ENCODE measurements at regions not wholly inside any gene's neighbourhood (a gene's known extent, or its start where the extent isn't known, plus 50 kb on each side); places are given as distances from the start of the nearest gene placed in this dataset.

GRCh38 chr10:7474388-7474787, 63.6 kb upstream of the SFMBT2 start:
- Histone ChIP-seq H3K27ac (peak overlapping the region in 1 of 2 donors; percentile 46), H3K4me1 (no peaks in the 10 kb centered on the region), H3K27me3 (no peaks in the 10 kb centered on the region), H3K36me3 (ENCODE audit: low read depth, missing control alignments) (no peaks in the 10 kb centered on the region), H3K9me3 (no peaks in the 10 kb centered on the region), H3K4me3 (no peak overlapping the region)
- 79 to 84% methylated on average over 7 of the region's 7 CpGs for WGBS, 2 donors
- TF ChIP-seq CTCF (IDR thresholded peaks at IDR 0.05) (no peak), POLR2A (IDR thresholded peaks at IDR 0.05) (no peak)
- no peak for DNase-seq
- intact Hi-C loops (cut with DNase I; ENCODE audit: low total_unique reads): no loop called here

GRCh38 chr10:7473474-7473873, 62.6 kb upstream of the SFMBT2 start:
- H3K27ac ChIP-seq: no peak overlapping the region
- no peaks in the 10 kb centered on the region for H3K4me1 ChIP-seq
- DNase-seq: no peak
- H3K4me3 ChIP-seq: no peak overlapping the region
- intact Hi-C loops (cut with DNase I; ENCODE audit: low total_unique reads): no loop called here
- no peak for TF ChIP-seq POLR2A (IDR thresholded peaks at IDR 0.05)
- no peak for TF ChIP-seq CTCF (IDR thresholded peaks at IDR 0.05)
- no peaks in the 10 kb centered on the region for H3K36me3 ChIP-seq (ENCODE audit: low read depth, missing control alignments)
- H3K27me3 ChIP-seq: no peaks in the 10 kb centered on the region
- no peaks in the 10 kb centered on the region for H3K9me3 ChIP-seq

- intact Hi-C loops (cut with DNase I; ENCODE audit: low total_unique reads): no loop called here
- WGBS, 2 donors: 58 to 62% methylated on average over 9 of the region's 9 CpGs
- TF ChIP-seq POLR2A (IDR thresholded peaks at IDR 0.05): no peak
- no peak for TF ChIP-seq CTCF (IDR thresholded peaks at IDR 0.05)
- no peaks in the 10 kb centered on the region for H3K36me3 ChIP-seq (ENCODE audit: low read depth, missing control alignments)
- H3K9me3 ChIP-seq: no peaks in the 10 kb centered on the region
- DNase-seq: no peak
- no peaks in the 10 kb centered on the region for H3K27me3 ChIP-seq
- H3K4me1 ChIP-seq: no peaks in the 10 kb centered on the region
- no peak overlapping the region for H3K27ac ChIP-seq
- H3K4me3 ChIP-seq: no peak overlapping the region
Observed at GRCh38 chr10:7471720-7472367, 61.0 kb upstream of the SFMBT2 start.

GRCh38 chr10:7470371-7470770, 59.5 kb upstream of the SFMBT2 start:
- WGBS, 2 donors: 85 to 86% methylated on average over 2 of the region's 2 CpGs
- DNase-seq: no peak
- Histone ChIP-seq H3K9me3 (no peaks in the 10 kb centered on the region), H3K4me1 (peaks cover 6% of the 10 kb centered on the region), H3K27ac (no peak overlapping the region), H3K4me3 (no peak overlapping the region), H3K36me3 (ENCODE audit: low read depth, missing control alignments) (no peaks in the 10 kb centered on the region), H3K27me3 (no peaks in the 10 kb centered on the region)
- TF ChIP-seq POLR2A (IDR thresholded peaks at IDR 0.05) (no peak), CTCF (IDR thresholded peaks at IDR 0.05) (no peak)
- intact Hi-C loops (cut with DNase I; ENCODE audit: low total_unique reads): no loop called here

GRCh38 chr10:7467031-7467667, 56.3 kb upstream of the SFMBT2 start:
- intact Hi-C loops (cut with DNase I; ENCODE audit: low total_unique reads): no loop called here
- Histone ChIP-seq H3K9me3 (no peaks in the 10 kb centered on the region), H3K27ac (no peak overlapping the region), H3K36me3 (ENCODE audit: low read depth, missing control alignments) (no peaks in the 10 kb centered on the region), H3K4me3 (no peak overlapping the region), H3K4me1 (peaks cover 12% of the 10 kb centered on the region), H3K27me3 (no peaks in the 10 kb centered on the region)
- no peak for TF ChIP-seq CTCF (IDR thresholded peaks at IDR 0.05)
- TF ChIP-seq POLR2A (IDR thresholded peaks at IDR 0.05): no peak
- 74 to 75% methylated on average over 7 of the region's 7 CpGs for WGBS, 2 donors
- no peak for DNase-seq
